ENCODE measurements at regions not wholly inside any gene's neighbourhood (a gene's known extent, or its start where the extent isn't known, plus 50 kb on each side); places are given as distances from the start of the nearest gene placed in this dataset.
"Not testable (repeated sequence)": the region's sequence is repeated elsewhere in the genome, so short reads cannot be mapped to it uniquely, and the experiment has no call there.

DNA sequence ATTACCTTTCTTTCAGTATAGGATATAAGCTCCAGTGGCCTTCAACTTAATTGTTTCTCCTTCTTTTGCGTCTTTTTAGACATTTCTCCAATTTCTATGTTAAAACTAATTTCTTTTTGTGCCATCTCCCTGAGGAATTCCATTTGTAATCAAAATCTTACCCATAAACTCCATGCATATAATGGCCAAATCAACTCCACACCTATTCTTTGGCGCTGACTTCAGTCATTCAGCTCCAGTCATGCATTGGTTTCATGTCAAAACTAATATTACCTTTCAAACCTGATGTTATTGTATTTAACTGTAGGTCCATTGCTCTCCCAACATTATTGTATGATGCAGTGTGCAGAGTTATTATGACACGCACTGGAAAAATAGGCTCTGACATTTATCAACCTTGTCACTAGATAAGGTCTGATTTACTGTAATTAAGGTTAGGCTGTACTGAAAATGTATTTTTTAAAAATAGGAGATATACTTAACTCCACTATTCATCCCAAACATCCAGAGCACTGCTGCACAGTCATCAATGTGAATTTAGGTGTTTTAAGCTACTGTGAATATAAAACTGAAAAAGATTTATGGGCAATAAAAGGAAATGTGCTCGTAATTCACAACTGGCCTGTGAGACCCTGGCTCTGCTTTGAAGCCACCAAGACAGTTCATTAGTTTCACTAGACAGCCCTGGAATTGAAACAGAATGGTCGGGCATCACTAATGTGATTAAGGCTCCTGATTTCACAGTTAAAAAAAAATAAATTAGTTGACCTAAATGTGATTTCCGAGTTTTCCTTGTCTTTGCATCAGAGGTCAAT, 180.6 kb upstream of the GRIA4 start:
- DNase-seq: no peak

DNA sequence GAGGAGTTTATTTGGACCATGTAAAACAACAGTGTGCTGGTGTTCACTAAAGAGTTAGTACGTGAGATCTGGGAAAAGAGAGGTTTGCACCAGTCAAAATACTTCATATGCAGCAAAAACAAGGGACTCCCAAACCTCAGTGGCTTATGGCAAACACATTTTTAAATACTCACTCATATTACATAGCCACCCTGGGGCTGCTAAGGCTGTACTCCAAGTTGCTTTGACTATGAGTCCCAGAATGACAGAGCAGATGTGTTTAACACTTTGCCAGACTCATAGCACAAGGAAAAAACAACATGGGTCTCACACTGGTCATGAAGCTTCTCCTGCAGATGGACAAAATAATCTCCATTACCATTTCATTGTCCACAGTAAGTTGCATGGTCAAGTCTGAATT, 202.8 kb upstream of the GRIA4 start:
- DNase-seq: no peak

DNA sequence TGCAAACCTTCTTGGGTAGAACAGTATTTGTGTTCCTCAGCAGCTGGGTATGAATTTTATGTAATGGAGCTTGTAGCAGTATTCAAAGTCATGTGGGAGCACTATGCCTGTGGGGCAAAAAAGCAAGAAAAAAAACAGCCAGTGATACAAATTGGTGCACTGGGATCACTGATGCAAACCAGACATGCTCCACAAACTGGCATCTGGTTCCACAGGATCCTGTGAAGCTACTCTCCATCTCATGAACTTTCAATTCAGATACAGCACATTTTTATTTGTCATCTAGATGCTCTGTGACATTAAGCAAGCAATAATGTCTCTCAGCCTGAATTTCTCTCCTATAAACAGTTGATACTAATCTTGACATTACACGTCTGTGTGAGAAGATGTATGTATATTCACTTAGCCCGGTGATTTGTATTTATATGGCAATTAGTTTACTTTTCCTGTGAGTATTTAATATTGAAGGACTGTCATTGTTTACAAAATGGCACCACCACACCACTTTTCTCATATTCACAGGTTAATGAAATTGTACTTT, 208.5 kb upstream of the GRIA4 start:
- no peak for DNase-seq

DNA sequence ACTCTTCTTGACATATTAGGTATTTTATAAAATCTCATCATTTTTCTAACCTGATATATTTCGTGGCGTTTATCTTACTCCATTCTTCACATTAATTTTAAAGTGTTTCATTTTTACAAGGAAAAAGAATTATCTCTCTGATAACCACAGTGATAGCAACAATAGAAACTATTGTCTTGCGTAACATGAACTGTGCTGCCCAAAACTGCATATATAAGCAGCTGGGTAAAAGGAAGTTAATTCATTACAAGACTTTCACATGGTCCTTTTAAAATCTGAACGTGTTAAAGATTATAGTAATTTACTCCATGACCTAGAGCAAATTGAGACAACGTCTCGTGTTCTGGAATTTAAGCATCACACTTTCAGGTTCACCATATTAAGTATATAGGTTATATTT, 210.4 kb upstream of the GRIA4 start:
- no peak for DNase-seq

DNA sequence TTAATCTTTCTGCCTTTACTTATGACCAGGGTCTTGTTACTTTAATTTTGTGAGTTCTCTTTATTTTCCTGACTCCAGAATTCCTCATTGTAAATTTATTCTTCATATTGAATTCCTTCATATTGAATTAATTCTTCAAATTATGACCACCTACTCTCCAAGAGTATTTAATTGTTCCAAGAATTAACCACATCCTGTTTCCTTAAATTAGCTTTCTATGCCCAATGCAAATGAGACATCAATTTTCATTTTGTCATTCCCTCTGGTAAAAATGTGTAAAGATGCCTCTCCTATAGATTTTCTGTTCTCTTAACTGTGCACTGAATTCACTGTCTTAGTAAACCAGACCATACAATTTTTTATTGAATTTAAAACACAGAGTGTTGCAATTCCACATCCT, 211.2 kb upstream of the GRIA4 start:
- DNase-seq: no peak

DNA sequence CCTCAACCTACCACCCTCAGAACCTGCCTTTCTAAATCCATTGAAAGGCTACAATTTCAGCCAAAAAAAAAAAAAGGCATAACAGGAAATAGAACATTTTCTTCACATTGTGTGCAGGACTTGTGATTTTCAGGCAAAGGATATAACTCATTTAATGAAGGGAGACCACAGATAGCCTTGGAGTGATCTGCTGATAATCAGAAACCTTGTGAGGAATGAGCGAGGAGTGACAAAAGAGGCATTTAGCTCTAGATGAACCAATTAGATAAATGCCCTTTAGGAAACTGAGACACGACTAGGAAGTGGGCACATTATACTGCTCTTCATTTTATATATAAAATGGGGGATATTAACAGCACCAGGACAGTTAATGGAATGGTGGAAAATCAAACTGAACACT, 216.5 kb upstream of the GRIA4 start:
- no peak for DNase-seq

DNA sequence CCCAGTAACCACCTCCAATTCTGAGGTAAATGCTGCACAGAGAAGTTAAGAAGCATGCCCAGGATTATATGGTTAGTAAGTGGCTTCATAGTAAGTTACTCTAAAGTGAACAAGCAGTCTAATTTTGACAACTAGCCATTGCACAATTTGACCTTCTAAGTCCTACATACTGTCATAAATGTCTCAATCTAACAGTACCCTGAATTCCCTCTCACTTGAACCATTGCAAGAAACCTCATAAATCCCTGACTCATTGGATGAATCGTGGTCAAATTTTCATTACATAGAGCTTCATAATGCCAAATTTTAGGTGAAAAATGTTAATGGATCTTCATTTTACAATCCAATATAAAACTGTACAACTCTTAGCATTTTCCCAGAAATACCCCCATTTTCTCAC, 217.3 kb upstream of the GRIA4 start:
- no peak for DNase-seq

DNA sequence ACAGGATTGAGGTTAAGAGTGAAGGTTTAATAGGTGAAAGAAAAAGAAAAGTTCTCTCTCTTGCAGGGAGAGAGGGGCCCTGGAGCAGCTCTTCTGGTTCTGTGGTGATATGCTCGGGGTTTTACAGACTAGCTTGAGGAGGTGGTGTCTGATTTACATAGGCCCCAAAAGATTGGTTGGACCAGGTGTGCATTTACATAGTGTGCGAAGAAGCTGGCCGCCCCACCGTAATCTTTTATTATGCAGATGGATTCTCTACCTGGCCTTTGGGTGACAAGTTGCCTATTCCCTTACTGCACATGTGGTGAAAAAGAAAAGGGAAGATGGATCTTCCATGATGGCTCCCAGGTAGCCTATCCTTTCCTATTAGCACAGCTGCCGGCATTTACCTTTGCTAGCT, 219.9 kb upstream of the GRIA4 start:
- DNase-seq: no peak

DNA sequence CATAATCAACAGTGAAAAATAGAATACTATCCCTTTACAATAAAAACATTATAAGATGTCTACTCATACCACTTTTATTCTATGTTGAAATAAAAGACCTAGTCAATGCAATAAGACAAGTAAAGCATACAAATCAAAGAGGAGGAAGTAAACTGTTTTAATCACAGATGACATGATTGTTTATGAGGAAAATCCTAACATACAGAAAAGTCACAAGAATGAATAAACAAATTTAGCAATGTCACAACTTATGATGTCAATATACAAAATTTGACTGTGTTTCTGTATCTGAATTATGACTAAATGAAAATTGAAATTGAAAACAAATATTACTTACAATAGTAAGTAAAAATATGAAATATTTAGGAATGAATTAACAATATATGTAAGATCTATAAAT, 221.9 kb upstream of the GRIA4 start:
- no peak for DNase-seq

DNA sequence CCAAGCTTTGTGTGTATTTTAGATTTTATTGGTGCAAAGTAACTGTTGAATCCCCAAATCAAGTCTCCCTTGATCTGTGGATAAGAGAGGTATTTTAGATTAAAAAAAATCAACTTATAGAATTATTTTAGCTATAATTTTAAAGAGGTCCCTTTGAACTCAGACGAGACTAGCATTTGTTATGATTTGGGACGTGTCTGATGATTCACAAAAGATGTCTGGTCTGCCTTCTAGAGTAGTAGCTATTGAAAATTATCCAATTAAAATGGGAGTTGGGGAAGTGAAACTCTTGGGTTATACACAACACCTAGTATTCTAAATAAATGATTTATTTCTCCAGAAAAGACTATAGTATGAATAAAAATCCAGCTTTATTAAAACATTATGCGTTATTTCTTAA, 227.9 kb upstream of the GRIA4 start:
- no peak for DNase-seq

DNA sequence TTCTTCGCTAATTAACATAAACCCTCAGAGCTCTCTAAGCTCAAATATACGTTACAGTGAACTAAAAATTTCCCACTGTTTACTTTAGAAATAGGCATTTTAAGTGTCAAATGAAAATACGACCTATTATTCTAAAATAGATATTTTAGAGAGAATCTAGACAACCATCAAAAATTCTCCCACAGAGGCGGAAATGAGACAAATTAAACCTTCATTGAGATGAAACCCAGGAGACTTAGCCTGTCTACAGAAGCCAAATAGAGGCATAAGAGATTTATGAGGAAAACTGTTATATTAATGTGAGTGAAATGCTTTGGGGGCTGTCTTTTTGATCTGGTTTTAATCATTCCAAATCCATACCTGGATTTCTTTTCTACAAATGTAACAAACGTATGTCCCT, 232.0 kb upstream of the GRIA4 start:
- DNase-seq: no peak

DNA sequence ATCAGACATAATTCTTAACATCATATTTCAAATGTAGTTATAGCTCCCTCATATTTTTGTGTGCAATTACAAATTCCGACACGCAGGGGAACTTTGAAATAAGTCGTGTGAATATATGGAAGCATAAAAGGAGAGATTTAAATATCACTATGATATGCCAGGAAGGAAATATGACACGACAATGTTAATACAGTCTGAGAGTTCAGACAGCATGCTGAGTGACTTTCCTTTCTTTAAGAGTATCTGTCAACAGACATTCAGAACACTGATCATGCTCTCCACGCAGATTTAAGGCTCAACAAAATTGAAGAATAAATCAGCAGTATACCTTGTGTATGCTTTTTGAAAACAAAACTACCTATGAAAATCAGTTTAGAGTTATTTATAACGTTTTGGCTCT, 232.6 kb upstream of the CARD18 start:
- DNase-seq: no peak

DNA sequence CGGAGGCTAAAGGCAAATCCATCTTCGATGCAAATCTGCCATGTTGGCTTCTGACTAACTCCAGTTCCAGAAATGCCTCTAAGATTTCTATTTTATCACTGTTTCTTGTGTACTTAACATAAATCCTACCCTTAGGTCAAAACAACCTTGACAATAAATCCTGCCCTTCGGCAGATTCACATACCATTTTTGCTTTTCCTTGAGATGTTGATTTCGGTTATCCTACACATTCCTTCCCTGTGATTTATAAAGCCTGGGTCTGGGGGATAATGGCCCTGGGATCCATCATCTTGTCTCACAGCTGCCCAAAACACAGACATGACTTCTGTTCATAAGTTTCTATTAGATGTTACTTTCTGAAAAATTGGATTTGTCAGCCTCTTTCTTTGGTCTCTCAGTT, 231.7 kb upstream of the CARD18 start:
- DNase-seq: no peak

DNA sequence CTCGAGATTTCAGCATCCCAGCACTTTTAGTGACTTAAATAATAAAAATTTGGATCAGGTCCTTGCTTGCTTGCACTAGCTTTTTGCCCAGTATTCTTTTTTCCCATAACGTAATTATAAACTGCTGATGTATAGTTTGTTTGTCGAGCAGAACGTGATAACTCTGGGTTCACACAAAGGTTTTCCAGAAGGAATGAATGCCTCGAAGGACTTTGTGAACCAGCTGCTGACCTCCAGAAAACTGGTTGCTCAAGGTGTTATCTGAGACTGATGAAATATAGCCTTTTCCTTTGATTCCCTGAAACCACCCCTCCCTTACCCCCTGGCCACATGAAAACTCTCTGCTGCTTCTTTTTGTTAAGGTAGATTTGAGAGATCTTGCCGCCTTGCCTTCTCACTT, 229.1 kb upstream of the CARD18 start:
- no peak for DNase-seq

DNA sequence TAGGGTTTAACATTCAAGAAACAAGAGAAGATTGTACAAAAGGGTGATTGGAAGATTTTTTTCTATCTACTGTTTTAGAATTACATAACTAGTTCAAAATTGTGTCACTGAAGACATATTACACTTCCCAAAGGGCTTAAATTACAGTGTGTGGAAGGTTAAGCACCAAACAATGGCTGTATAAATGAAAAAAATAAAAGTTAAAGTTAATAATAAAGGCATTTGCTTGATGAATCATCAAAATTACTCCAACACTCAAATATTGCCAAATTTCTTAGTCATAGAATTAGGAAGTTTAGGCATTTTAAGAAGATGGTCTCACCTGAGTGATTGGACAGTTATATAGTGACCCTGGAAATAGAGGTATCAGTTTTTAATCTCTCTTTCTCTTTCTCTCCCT, 227.6 kb upstream of the CARD18 start:
- DNase-seq: no peak

DNA sequence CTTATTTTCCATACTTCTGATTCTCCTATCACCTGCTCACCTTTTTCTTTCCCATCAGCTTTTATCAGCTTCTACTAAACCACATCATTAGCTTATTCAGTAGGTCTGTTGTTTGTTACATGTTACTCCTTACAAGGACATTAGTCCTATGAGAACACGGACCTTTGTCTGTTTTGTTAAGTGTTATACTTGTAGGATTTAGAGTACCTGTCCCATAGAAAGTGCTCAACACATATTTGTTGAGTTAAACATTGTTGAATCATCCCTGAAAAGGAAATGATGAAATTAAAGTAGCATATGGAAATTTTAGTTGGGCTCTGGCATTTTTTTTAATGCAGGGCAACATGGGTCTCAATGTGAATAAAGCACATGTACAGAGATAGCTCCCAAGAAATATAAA, 222.1 kb upstream of the CARD18 start:
- no peak for DNase-seq

DNA sequence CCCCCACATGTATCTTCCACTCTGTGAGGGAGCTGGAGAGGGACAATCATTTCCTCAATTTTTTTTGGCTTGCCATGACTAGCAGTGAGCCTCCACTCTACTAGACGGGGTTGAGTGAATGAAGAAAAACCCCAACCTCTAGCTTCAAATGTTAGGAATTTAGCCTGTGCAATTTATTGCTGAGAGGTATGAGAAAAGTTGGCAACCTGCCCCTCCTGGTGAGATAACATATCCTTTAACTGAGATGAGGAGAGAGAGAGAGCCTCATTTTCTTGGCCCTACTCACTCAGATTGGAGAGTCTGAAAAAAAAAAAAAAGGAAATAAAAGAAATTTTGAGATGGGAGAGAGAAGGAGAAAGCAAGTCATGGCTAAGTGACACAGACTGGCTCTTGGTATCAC, 218.2 kb upstream of the CARD18 start:
- DNase-seq: no peak

DNA sequence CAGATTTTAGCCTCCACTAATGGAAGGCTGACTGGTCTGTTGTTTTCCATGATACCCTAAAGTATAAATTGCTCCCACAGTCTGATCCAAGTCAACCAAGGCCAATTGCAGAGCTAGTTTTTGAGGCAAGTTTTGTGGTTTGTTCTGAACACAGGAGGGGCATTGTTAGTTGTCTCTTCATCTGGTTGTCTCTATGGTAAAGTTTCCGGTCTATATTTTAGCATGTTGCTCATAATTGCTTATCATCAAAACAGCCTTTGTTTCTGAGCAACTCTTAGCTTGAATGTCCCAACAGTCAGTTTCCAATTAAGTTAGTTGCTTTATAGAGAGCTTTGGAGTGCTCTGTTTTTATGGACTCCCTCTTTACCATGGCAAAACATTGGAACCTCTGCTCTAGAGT, 217.6 kb upstream of the CARD18 start:
- DNase-seq: no peak

DNA sequence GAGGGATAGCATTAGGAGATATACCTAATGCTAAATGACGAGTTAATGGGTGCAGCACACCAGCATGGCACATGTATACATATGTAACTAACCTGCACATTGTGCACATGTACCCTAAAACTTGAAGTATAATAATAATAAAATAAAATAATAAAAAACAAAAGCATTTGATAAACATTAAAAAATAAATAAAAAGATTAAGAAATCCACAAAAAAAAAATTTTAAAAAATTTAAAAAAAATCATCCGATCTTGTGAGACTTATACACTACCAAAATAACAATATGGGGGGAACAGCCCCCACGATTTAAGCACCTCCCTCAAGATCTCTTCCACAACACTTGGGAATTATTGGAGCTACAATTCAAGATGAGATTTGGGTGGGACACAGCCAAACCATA, 210.3 kb upstream of the CARD18 start:
- not testable (repeated sequence) for DNase-seq

DNA sequence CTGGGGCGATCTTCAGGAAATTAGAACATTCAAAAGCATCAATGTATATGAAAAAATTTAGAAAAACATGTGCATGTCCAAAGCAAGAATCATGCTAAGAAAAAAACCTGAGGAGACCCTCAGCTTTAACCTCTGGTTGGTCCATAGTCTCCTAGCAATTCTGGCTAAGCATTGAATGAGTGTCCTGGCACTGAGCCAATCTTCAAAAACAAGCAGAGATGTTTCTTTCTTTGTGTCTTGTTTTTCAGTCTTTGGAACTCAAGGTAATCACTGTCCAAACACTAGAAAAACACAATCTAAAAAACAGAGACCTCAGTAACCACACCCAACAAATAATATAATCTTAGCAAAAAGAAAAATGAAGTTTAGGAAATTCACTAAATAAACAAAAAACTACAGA, 205.4 kb upstream of the CARD18 start:
- DNase-seq: no peak

DNA sequence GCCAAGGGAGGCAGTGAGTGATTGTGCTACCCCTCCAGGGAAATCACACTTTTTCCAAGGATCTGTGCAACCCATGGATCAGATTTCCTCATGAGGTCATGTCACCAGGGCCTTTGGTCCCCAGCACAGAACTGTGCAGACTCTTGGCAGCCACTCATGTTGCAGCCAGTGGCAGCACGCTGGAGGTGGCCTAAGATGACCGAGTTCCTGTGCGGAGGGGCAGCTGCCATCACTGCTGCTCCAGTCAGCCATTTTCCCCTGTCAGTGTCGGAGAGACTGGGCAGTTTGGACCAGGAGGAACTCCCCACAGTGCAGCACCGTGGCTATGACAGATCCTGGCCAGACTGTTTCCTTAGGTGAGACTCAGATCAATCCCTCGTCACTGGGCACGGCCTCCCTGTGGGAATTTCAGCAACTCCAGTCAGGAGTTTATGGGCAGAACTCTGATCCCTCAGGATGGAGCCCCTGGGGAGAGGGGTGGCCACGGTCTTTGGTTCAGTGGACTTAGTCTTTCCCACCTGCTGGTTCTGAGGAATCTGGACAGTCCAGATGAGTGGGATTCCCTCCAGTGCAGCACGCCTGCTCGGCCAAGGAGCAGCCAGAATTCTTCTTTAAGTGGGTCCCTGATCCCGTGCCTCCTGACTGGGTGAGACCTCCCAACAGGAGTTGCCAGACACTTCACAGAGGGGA, 194.6 kb upstream of the CARD18 start:
- no peak for DNase-seq

DNA sequence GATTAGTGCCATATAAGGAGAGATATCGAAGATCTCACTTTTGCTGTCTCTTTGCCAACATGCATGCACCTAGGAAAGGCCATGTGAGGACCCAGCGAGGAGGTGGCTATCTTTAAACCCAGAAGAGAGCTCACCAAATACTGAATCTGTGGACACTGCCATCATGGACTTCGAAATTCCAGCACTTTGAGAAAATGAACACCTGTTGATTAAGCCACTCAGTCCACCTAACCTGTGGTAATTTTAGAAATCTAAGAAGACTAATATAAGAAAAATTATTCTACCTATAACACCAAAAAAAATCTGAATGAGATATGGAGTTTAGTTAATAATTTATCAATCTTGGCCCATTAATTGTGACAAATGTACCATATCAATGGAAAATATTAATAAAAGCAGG, 193.6 kb upstream of the CARD18 start:
- no peak for DNase-seq

DNA sequence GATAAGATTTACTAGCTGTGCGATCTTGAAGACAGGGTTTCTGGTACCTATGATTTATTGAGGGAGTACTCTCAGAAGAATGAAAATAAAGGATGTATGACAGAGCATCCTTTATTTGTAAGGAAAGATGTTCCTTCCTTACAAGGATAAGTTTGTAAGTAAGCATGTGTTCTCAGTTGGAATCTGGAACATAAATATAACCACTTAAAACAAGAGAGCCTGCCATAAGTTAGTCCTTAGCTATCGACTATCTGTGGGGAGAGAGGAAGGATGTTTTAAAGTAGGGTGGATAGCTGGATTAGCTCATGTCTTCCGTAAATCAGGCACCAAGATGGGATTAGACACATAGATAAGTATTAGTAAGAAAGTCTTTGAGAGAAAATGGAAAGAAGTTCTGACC, 192.6 kb upstream of the CARD18 start:
- DNase-seq: no peak

DNA sequence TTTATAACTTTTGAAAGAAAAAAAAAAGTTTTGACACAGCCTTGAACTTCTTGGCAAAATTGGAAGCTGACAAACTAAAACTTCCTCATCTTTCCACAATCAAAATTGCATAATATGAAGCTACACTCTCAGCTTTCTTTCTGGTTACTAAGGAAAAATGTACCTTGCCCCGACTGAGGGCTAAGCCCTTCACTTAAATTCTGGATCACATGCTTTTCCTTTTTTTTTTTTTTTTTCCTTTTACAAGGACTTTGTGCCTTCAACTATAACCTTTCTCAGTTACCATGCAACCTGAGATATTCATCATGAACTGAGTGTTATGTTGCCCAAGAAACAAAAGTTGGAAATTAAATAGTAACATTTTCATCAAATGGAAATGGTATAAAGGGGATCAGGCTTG, 188.5 kb upstream of the CARD18 start:
- DNase-seq: no peak

DNA sequence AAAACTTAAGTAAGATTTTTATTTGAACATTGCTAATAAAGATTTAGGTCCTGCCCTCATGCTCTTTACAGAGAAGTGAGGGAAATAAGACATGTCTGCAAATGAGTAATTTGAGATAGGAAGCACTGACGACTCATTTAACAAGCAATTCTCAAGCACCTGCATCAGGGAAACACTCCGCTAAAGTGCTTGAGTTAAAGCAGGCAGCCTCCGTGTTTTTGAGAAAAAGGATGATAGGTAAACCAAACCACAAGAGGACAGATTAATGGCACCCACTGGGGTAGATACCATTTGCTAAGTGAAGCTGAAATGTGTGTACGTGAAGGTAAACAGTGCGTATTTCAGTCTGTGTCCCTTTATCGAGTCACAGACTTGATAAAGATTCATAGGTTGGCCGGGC, 184.6 kb upstream of the CARD18 start:
- DNase-seq: no peak
